Vagina (tissue), 2 donors: ENCODE measurements at regions not wholly inside any gene's neighbourhood (a gene's known extent, or its start where the extent isn't known, plus 50 kb on each side); places are given as distances from the start of the nearest gene placed in this dataset.

Experiments used
- POLR2A ChIP-seq, 2 donors: fragments of 450-650 bp; IDR thresholded peaks; one replicate each; pipeline ENCODE4 v1.6.1; 2017; ENCODE audit warnings: antibody characterized with exemption in 2 of 2, mild to moderate bottlenecking in 2 of 2, moderate library complexity in 2 of 2
- POLR2AphosphoS5 ChIP-seq, 2 donors: sonication (generic); formaldehyde crosslinking; IDR thresholded peaks; one replicate each; pipeline ENCODE4 v1.9.0; 2017; ENCODE audit warnings: antibody characterized with exemption in 2 of 2, mild to moderate bottlenecking in 2 of 2, low read depth in 1 of 2; ENCODE audit not compliant: insufficient read depth in 1 of 2
- TF ChIP-seq, protein P1 (sequence below), 3 experiments: fragments of 450-650 bp in 2 of 3; fragments of 200-600 bp in 1 of 3; sonication (generic) in 1 of 3; IDR thresholded peaks; one replicate each; pipeline ENCODE4 v1.5.1; 2017 to 2019; ENCODE audit warnings: antibody characterized with exemption in 3 of 3, mild to moderate bottlenecking in 2 of 3, moderate library complexity in 2 of 3

- TF ChIP-seq, protein P1, sequence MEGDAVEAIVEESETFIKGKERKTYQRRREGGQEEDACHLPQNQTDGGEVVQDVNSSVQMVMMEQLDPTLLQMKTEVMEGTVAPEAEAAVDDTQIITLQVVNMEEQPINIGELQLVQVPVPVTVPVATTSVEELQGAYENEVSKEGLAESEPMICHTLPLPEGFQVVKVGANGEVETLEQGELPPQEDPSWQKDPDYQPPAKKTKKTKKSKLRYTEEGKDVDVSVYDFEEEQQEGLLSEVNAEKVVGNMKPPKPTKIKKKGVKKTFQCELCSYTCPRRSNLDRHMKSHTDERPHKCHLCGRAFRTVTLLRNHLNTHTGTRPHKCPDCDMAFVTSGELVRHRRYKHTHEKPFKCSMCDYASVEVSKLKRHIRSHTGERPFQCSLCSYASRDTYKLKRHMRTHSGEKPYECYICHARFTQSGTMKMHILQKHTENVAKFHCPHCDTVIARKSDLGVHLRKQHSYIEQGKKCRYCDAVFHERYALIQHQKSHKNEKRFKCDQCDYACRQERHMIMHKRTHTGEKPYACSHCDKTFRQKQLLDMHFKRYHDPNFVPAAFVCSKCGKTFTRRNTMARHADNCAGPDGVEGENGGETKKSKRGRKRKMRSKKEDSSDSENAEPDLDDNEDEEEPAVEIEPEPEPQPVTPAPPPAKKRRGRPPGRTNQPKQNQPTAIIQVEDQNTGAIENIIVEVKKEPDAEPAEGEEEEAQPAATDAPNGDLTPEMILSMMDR (IDR thresholded peaks at IDR 0.05): no peak
- no peak for TF ChIP-seq POLR2A (IDR thresholded peaks at IDR 0.05)
- no peak for TF ChIP-seq POLR2AphosphoS5 (IDR thresholded peaks at IDR 0.05; ENCODE audit: insufficient read depth in 1 of 2, low read depth in 1 of 2)
Measured at GRCh38 chr1:55464550-55464949, 249.4 kb upstream of the USP24 start.
